Keratinocyte (primary cell): ENCODE measurements at regions not wholly inside any gene's neighbourhood (a gene's known extent, or its start where the extent isn't known, plus 50 kb on each side); places are given as distances from the start of the nearest gene placed in this dataset.

Experiments used
- DNase-seq: peaks from one replicate; pipeline ENCODE4 v3.0.0-alpha.2; 2011; ENCODE audit warnings: low read depth, missing footprints, low spot score
- FAIRE-seq: peaks from 2 replicates; lab custom pipeline; 2011; peaks lifted over from hg19 to GRCh38; lab: Jason Lieb, UNC
- H2AFZ ChIP-seq: 2 replicates; pipeline ENCODE4 v1.6.0; 2012; ENCODE audit warnings: low read length, control low read depth, inconsistent platforms; ENCODE audit not compliant: control insufficient read depth
- H3K27ac ChIP-seq: 2 replicates; pipeline ENCODE4 v1.5.1; 2011; ENCODE audit warnings: low read length; ENCODE audit not compliant: control insufficient read depth, insufficient read depth
- H3K27me3 ChIP-seq: 3 replicates; pipeline ENCODE4 v1.6.0; 2011; ENCODE audit warnings: low read length; ENCODE audit not compliant: control insufficient read depth, insufficient read depth; ENCODE audit errors: extremely low read depth
- H3K36me3 ChIP-seq, 2 experiments: 2 replicates in 1 of 2; 3 replicates in 1 of 2; pipeline ENCODE4 v1.5.1; 2011; ENCODE audit warnings: low read length in 2 of 2, mild to moderate bottlenecking in 1 of 2; ENCODE audit not compliant: control insufficient read depth in 2 of 2, insufficient read depth in 2 of 2; ENCODE audit errors: extremely low read depth in 1 of 2
- H3K4me1 ChIP-seq: 3 replicates; pipeline ENCODE4 v1.5.1; 2011; ENCODE audit warnings: low read length; ENCODE audit not compliant: control insufficient read depth, insufficient read depth; ENCODE audit errors: extremely low read depth
- H3K4me2 ChIP-seq: 3 replicates; pipeline ENCODE4 v1.6.0; 2011; ENCODE audit warnings: low read depth, low read length; ENCODE audit not compliant: control insufficient read depth, insufficient read depth; ENCODE audit errors: extremely low read depth
- H3K4me3 ChIP-seq, 3 experiments: fragments of 200-600 bp in 1 of 3; sonication (generic) in 1 of 3; 2 replicates in 2 of 3; 3 replicates in 1 of 3; pipeline ENCODE4 v1.5.1; 2011 to 2016; ENCODE audit warnings: low read length in 3 of 3, mild to moderate bottlenecking in 3 of 3, control low read depth in 2 of 3, inconsistent platforms in 1 of 3, low read depth in 1 of 3, mixed read lengths in 1 of 3, mixed run types in 1 of 3, moderate library complexity in 1 of 3; ENCODE audit not compliant: control insufficient read depth in 2 of 3, insufficient read depth in 2 of 3; ENCODE audit errors: extremely low read depth in 1 of 3
- H3K79me2 ChIP-seq: 2 replicates; pipeline ENCODE4 v1.6.0; 2012; ENCODE audit warnings: low read length; ENCODE audit not compliant: control insufficient read depth, insufficient read depth
- H3K9ac ChIP-seq: 3 replicates; pipeline ENCODE4 v1.6.0; 2011; ENCODE audit warnings: low read length; ENCODE audit not compliant: control insufficient read depth, insufficient read depth; ENCODE audit errors: extremely low read depth
- H3K9me1 ChIP-seq: 3 replicates; pipeline ENCODE4 v1.6.0; 2011; ENCODE audit warnings: low read length; ENCODE audit not compliant: control insufficient read depth, insufficient read depth; ENCODE audit errors: extremely low read depth
- H3K9me3 ChIP-seq: 2 replicates; pipeline ENCODE4 v1.5.1; 2012; ENCODE audit warnings: low read depth, low read length; ENCODE audit not compliant: control insufficient read depth
- H4K20me1 ChIP-seq: 3 replicates; pipeline ENCODE4 v1.6.0; 2011; ENCODE audit warnings: low read length; ENCODE audit not compliant: control insufficient read depth, insufficient read depth; ENCODE audit errors: extremely low read depth
- CTCF ChIP-seq, 3 experiments: IDR thresholded peaks in 1 of 3; conservative IDR thresholded peaks in 1 of 3; optimal IDR thresholded peaks in 1 of 3; 2 replicates in 2 of 3; 3 replicates in 1 of 3; pipeline versions ENCODE3 to v1.5.1; 2011; ENCODE audit warnings: low read length in 3 of 3, mild to moderate bottlenecking in 3 of 3, moderate library complexity in 2 of 3, control low read depth in 1 of 3, inconsistent platforms in 1 of 3; ENCODE audit not compliant: insufficient read depth in 2 of 3; ENCODE audit errors: extremely low read depth in 1 of 3
- EZH2 ChIP-seq: IDR thresholded peaks from one replicate; pipeline ENCODE4 v1.6.1; 2012; ENCODE audit warnings: inconsistent platforms, mild to moderate bottlenecking, low read length, moderate library complexity
- dilution Hi-C: fragments of 300-500 bp; cut with MboI; formaldehyde crosslinking; loops from one replicate; pipeline ENCODE4 v1.7.0; 2020; ENCODE audit warnings: low sequenced_read_pairs; ENCODE audit not compliant: extremely low pct_ligation_motif_present

- H3K79me2 ChIP-seq = no peaks in the 10 kb centered on the region
- H3K4me2 ChIP-seq = no peak overlapping the region
- no peak overlapping the region for H3K9ac ChIP-seq
- H3K27ac ChIP-seq = no peak overlapping the region
- dilution Hi-C loops = no loop called here
- no peaks in the 10 kb centered on the region for H3K27me3 ChIP-seq
- FAIRE-seq (no peak), DNase-seq (no peak)
- TF ChIP-seq EZH2 (no peak), CTCF (optimal IDR thresholded peaks at IDR 0.05 in 1 of 3, IDR thresholded peaks at IDR 0.05 in 1 of 3, conservative IDR thresholded peaks at IDR 0.05 in 1 of 3; ENCODE audit: extremely low read depth in 1 of 3, insufficient read depth in 2 of 3, low read length in 3 of 3) (no peak)
- H3K9me3 ChIP-seq = peaks cover 11% of the 10 kb centered on the region
- H4K20me1 ChIP-seq = no peaks in the 10 kb centered on the region
- no peaks in the 10 kb centered on the region for H3K36me3 ChIP-seq
- H3K4me1 ChIP-seq = no peaks in the 10 kb centered on the region
- no peak overlapping the region for H2AFZ ChIP-seq
- H3K9me1 ChIP-seq = no peaks in the 10 kb centered on the region
- H3K4me3 ChIP-seq = no peak overlapping the region
These were observed 848.2 kb downstream of the BRD1 start for GRCh38 chr22:48979482-48979881.

DNA sequence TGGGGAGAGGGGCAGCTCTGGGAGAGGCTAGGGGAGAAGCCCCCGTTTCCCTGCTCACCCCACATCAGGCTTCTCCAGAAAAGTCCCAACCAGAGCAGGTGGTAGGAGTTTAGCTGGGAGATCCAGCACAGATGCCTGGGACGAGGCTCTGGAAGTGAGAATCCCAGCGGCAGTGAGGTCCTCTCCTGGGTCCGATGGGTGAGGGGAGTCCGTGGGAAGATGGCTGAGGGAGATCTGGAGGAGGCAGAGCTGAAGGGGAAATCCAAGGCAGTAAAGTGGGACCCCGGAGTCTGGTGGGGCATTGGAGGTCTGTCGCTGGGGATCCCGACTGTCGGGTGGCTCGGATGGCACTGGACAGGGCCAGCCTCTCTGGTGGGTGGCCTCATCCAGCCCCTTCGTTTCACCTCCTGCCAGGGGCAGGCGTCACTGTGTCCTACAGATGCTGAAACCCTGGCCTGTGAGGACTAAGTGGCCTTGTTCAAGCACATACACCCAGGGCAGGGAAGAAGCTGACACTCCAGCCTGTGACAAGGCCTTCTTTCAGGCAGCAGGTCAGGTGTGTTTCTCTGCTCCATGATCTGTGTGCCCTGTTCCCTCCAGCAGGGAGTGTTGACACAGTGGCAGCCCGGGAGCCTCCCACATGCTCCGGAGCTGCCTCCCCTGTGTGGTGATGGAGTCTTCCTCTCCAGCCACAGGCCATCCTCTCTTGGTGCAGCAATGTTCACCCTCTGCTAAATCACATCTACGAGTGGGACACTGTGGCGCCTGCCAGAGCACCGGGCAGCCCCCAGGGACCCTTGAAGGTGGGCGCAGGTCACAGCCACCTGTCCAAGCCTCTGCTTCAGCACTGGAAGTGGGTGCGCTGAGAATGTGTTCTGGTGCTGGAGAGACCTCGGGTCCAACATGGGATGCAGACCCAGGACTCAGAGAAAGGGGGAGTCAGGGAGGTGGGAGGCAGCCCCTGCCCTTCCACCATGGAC is 850.8 kb downstream of the BRD1 start:
- Histone ChIP-seq H3K4me3 (no peak overlapping the region), H3K4me1 (no peaks in the 10 kb centered on the region), H2AFZ (no peak overlapping the region), H3K4me2 (no peak overlapping the region), H4K20me1 (no peaks in the 10 kb centered on the region), H3K9ac (no peak overlapping the region), H3K79me2 (no peaks in the 10 kb centered on the region), H3K36me3 (no peaks in the 10 kb centered on the region), H3K27ac (no peak overlapping the region), H3K9me1 (no peaks in the 10 kb centered on the region), H3K9me3 (peaks cover 13% of the 10 kb centered on the region), H3K27me3 (no peaks in the 10 kb centered on the region)
- FAIRE-seq (no peak), DNase-seq (no peak)
- dilution Hi-C loops = no loop called here
- TF ChIP-seq EZH2 (no peak), CTCF (optimal IDR thresholded peaks at IDR 0.05 in 1 of 3, IDR thresholded peaks at IDR 0.05 in 1 of 3, conservative IDR thresholded peaks at IDR 0.05 in 1 of 3; ENCODE audit: extremely low read depth in 1 of 3, insufficient read depth in 2 of 3, low read length in 3 of 3) (no peak)
